HCT116 (cell line): ENCODE measurements at regions not wholly inside any gene's neighbourhood (a gene's known extent, or its start where the extent isn't known, plus 50 kb on each side); places are given as distances from the start of the nearest gene placed in this dataset.

Experiments used
- JUND ChIP-seq: IDR thresholded peaks from 2 replicates; pipeline ENCODE4 v1.6.1; 2012
- POLR2A ChIP-seq: IDR thresholded peaks from 2 replicates; pipeline ENCODE4 v1.7.0; 2011; ENCODE audit warnings: borderline replicate concordance; ENCODE audit not compliant: insufficient read depth, insufficient read length; ENCODE audit errors: extremely low read depth
- POLR2AphosphoS5 ChIP-seq: IDR thresholded peaks from 2 replicates; pipeline ENCODE4 v1.6.1; 2011; ENCODE audit warnings: mild to moderate bottlenecking, low read depth, low read length, moderate library complexity
- REST ChIP-seq: IDR thresholded peaks from 2 replicates; pipeline ENCODE4 v1.6.1; 2012; ENCODE audit warnings: low read depth
- SRF ChIP-seq: IDR thresholded peaks from 2 replicates; pipeline ENCODE4 v1.6.1; 2012; ENCODE audit warnings: low read depth
- TCF7L2 ChIP-seq: IDR thresholded peaks from 2 replicates; pipeline ENCODE4 v1.7.0; 2011; ENCODE audit warnings: borderline replicate concordance, inconsistent platforms; ENCODE audit not compliant: insufficient read depth, insufficient read length; ENCODE audit errors: extremely low read depth
- YY1 ChIP-seq: IDR thresholded peaks from 2 replicates; pipeline ENCODE4 v1.6.1; 2011; ENCODE audit warnings: low read length, low read depth, moderate library complexity, mild to moderate bottlenecking; ENCODE audit not compliant: insufficient replicate concordance; ENCODE audit errors: extremely low read depth
- TF ChIP-seq, protein P1 (sequence below), 3 experiments: fragments of 200-600 bp in 1 of 3; sonication (generic) in 1 of 3; IDR thresholded peaks in 2 of 3; conservative IDR thresholded peaks in 1 of 3; 2 replicates each; pipeline ENCODE4 v1.5.1; 2012 to 2017; ENCODE audit warnings: low read depth in 2 of 3, low read length in 2 of 3, antibody characterized with exemption in 1 of 3, borderline replicate concordance in 1 of 3, control low read depth in 1 of 3, mild to moderate bottlenecking in 1 of 3, mixed read lengths in 1 of 3, mixed run types in 1 of 3, moderate library complexity in 1 of 3; ENCODE audit not compliant: insufficient read depth in 1 of 3

DNA sequence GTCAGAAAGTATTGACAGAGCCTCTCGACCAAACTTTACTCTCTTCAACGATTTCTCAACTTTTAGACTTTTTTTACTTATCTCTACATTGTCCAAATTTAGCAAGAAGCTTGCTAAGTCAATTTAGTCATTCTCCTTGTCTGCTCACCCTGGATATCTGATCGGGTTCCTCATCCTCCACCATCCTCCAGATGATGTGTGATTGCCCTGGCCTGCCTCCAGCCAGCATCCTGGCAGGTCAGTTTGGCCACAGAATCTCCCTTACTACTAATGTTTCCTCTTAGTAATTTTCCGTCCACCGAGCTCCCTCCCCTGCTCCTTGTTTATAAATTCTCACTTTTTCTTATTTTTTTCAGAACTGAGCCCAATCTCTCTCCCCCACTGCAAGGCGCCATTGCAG is 167.9 kb upstream of the ZFP42 start:
- no peak for TF ChIP-seq SRF
- no peak for TF ChIP-seq JUND
- TF ChIP-seq, protein P1, sequence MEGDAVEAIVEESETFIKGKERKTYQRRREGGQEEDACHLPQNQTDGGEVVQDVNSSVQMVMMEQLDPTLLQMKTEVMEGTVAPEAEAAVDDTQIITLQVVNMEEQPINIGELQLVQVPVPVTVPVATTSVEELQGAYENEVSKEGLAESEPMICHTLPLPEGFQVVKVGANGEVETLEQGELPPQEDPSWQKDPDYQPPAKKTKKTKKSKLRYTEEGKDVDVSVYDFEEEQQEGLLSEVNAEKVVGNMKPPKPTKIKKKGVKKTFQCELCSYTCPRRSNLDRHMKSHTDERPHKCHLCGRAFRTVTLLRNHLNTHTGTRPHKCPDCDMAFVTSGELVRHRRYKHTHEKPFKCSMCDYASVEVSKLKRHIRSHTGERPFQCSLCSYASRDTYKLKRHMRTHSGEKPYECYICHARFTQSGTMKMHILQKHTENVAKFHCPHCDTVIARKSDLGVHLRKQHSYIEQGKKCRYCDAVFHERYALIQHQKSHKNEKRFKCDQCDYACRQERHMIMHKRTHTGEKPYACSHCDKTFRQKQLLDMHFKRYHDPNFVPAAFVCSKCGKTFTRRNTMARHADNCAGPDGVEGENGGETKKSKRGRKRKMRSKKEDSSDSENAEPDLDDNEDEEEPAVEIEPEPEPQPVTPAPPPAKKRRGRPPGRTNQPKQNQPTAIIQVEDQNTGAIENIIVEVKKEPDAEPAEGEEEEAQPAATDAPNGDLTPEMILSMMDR (IDR thresholded peaks at IDR 0.05 in 2 of 3, conservative IDR thresholded peaks at IDR 0.05 in 1 of 3; ENCODE audit: borderline replicate concordance in 1 of 3, insufficient read depth in 1 of 3, low read depth in 2 of 3, low read length in 2 of 3), result no peak
- TF ChIP-seq YY1, result no peak
- TF ChIP-seq TCF7L2, result no peak
- TF ChIP-seq REST, result no peak
- TF ChIP-seq POLR2AphosphoS5, result no peak
- TF ChIP-seq POLR2A, result no peak
